Endothelial cell of umbilical vein (primary cell): ENCODE measurements at regions not wholly inside any gene's neighbourhood (a gene's known extent, or its start where the extent isn't known, plus 50 kb on each side); places are given as distances from the start of the nearest gene placed in this dataset.

Source experiments
- EZH2 ChIP-seq: IDR thresholded peaks from 2 replicates; pipeline ENCODE4 v1.6.1; 2012; ENCODE audit warnings: borderline replicate concordance, low read depth, mild to moderate bottlenecking, moderate library complexity, low read length, inconsistent platforms; ENCODE audit not compliant: severe bottlenecking
- FOS ChIP-seq: IDR thresholded peaks from 2 replicates; pipeline ENCODE4 v1.6.1; 2011; ENCODE audit warnings: mild to moderate bottlenecking, low read length, moderate library complexity, borderline replicate concordance; ENCODE audit not compliant: insufficient read depth
- JUN ChIP-seq: IDR thresholded peaks from 2 replicates; pipeline ENCODE4 v1.6.1; 2011; ENCODE audit warnings: borderline replicate concordance, low read depth; ENCODE audit not compliant: insufficient read length, insufficient read depth
- MYC ChIP-seq: IDR thresholded peaks from one replicate; pipeline ENCODE4 v1.6.1; 2011; ENCODE audit warnings: mild to moderate bottlenecking, low read depth, low read length
- POLR2A ChIP-seq: IDR thresholded peaks from 2 replicates; pipeline ENCODE4 v1.6.1; 2012; ENCODE audit warnings: low read depth, mild to moderate bottlenecking, control low read depth, low read length
- POLR2AphosphoS5 ChIP-seq: IDR thresholded peaks from 2 replicates; pipeline ENCODE4 v1.6.1; 2012; ENCODE audit warnings: low read depth, mild to moderate bottlenecking, control low read depth, low read length, moderate library complexity; ENCODE audit not compliant: insufficient read depth
- TF ChIP-seq, protein P1 (sequence below), 2 donors: IDR thresholded peaks; 1 replicate in 1 of 2; 2 replicates in 1 of 2; pipeline ENCODE4 v1.5.1; 2011; ENCODE audit warnings: low read length in 2 of 2, mild to moderate bottlenecking in 2 of 2, moderate library complexity in 2 of 2, control low read depth in 1 of 2, inconsistent platforms in 1 of 2, low read depth in 1 of 2; ENCODE audit not compliant: insufficient read depth in 1 of 2; ENCODE audit errors: extremely low read depth in 1 of 2
- TF ChIP-seq, protein P2 (sequence below): IDR thresholded peaks from 2 replicates; pipeline ENCODE4 v1.6.1; 2011; ENCODE audit not compliant: insufficient read depth, insufficient read length

DNA sequence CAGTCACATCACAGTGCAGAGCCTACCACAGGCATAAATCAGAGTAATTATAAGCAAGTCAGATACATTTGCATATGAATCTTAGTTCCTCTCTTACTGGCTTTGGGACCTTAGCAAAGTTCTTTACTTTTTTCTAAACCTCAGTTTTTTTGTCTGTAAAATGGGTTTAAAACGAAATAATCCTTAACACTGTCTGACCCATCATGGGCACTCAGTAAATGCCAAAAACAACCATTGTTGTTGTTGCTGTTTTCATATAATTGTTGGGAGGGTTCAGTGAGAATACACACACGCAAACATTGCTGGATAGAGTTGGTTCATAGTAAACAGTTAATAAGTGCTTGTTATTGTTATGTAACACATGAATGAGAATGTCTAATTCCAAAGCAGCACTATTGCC, 184.9 kb downstream of the BLID start:
- TF ChIP-seq, protein P1, sequence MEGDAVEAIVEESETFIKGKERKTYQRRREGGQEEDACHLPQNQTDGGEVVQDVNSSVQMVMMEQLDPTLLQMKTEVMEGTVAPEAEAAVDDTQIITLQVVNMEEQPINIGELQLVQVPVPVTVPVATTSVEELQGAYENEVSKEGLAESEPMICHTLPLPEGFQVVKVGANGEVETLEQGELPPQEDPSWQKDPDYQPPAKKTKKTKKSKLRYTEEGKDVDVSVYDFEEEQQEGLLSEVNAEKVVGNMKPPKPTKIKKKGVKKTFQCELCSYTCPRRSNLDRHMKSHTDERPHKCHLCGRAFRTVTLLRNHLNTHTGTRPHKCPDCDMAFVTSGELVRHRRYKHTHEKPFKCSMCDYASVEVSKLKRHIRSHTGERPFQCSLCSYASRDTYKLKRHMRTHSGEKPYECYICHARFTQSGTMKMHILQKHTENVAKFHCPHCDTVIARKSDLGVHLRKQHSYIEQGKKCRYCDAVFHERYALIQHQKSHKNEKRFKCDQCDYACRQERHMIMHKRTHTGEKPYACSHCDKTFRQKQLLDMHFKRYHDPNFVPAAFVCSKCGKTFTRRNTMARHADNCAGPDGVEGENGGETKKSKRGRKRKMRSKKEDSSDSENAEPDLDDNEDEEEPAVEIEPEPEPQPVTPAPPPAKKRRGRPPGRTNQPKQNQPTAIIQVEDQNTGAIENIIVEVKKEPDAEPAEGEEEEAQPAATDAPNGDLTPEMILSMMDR (IDR thresholded peaks at IDR 0.05; ENCODE audit: extremely low read depth in 1 of 2, insufficient read depth in 1 of 2, low read depth in 1 of 2, low read length in 2 of 2) = no peak
- TF ChIP-seq POLR2A (no peak), POLR2AphosphoS5 (no peak), EZH2 (no peak), JUN (no peak), MYC (no peak), FOS (no peak)
- TF ChIP-seq, protein P2, sequence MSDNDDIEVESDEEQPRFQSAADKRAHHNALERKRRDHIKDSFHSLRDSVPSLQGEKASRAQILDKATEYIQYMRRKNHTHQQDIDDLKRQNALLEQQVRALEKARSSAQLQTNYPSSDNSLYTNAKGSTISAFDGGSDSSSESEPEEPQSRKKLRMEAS = no peak
